Kidney (tissue), 13 donors: ENCODE measurements at regions not wholly inside any gene's neighbourhood (a gene's known extent, or its start where the extent isn't known, plus 50 kb on each side); places are given as distances from the start of the nearest gene placed in this dataset.

Experiments used
- DNase-seq, 5 donors: peaks; one replicate each; pipeline ENCODE4 v3.0.0-alpha.2; 2013 to 2020
- FAIRE-seq: peaks from 2 replicates; lab custom pipeline; 2012; peaks lifted over from hg19 to GRCh38; lab: Jason Lieb, UNC
- H3K27ac ChIP-seq, 2 donors: one replicate each; pipeline ENCODE4 v1.7.0; 2013; ENCODE audit warnings: low read depth in 2 of 2, low read length in 2 of 2, inconsistent platforms in 1 of 2
- H3K27me3 ChIP-seq: one replicate; pipeline ENCODE4 v1.7.1; 2013; ENCODE audit warnings: low read length, inconsistent platforms; ENCODE audit not compliant: control insufficient read depth, insufficient read depth
- H3K36me3 ChIP-seq, 3 donors: one replicate each; pipeline versions ENCODE4 v1.7.0 to v1.7.1; 2013; ENCODE audit warnings: low read length in 3 of 3, control low read depth in 1 of 3, inconsistent platforms in 1 of 3; ENCODE audit not compliant: insufficient read depth in 3 of 3, control insufficient read depth in 2 of 3
- H3K4me1 ChIP-seq, 3 donors: one replicate each; pipeline versions ENCODE4 v1.7.0 to v1.7.1; 2013; ENCODE audit warnings: low read length in 3 of 3, inconsistent platforms in 1 of 3, low read depth in 1 of 3; ENCODE audit not compliant: control insufficient read depth in 2 of 3, insufficient read depth in 2 of 3
- H3K4me3 ChIP-seq, 3 donors: one replicate each; pipeline versions ENCODE4 v1.7.0 to v1.8.1; 2013; ENCODE audit warnings: low read length in 3 of 3, control low read depth in 1 of 3, inconsistent platforms in 1 of 3
- H3K9ac ChIP-seq, 3 donors: one replicate each; pipeline versions ENCODE4 v1.7.0 to v1.7.1; 2013; ENCODE audit warnings: low read length in 3 of 3, control low read depth in 1 of 3, inconsistent platforms in 1 of 3
- H3K9me3 ChIP-seq, 3 donors: one replicate each; pipeline versions ENCODE4 v1.7.0 to v1.7.1; 2013; ENCODE audit warnings: low read length in 3 of 3, control low read depth in 1 of 3, inconsistent platforms in 1 of 3; ENCODE audit not compliant: control insufficient read depth in 2 of 3, insufficient read depth in 1 of 3
- intact Hi-C: fragments of 100-400 bp; cut with DNase I; formaldehyde crosslinking; loops from one replicate; pipeline ENCODE4 v1.11.1; 2022
- TF ChIP-seq, protein P1 (sequence below): IDR thresholded peaks from 3 replicates; pipeline ENCODE4 v1.5.1; 2012; ENCODE audit warnings: mild to moderate bottlenecking, moderate library complexity, borderline replicate concordance; ENCODE audit not compliant: insufficient read depth; ENCODE audit errors: extremely low read depth
- donor health status: control.
- donor health status: control.
- donor health status: control.
- donor health status: control.
- donor health status: control.
- donor health status: DM: yes; HTN: yes; CAD: no.
- donor health status: Normal renal cell carcinoma (clear cell type).

DNA sequence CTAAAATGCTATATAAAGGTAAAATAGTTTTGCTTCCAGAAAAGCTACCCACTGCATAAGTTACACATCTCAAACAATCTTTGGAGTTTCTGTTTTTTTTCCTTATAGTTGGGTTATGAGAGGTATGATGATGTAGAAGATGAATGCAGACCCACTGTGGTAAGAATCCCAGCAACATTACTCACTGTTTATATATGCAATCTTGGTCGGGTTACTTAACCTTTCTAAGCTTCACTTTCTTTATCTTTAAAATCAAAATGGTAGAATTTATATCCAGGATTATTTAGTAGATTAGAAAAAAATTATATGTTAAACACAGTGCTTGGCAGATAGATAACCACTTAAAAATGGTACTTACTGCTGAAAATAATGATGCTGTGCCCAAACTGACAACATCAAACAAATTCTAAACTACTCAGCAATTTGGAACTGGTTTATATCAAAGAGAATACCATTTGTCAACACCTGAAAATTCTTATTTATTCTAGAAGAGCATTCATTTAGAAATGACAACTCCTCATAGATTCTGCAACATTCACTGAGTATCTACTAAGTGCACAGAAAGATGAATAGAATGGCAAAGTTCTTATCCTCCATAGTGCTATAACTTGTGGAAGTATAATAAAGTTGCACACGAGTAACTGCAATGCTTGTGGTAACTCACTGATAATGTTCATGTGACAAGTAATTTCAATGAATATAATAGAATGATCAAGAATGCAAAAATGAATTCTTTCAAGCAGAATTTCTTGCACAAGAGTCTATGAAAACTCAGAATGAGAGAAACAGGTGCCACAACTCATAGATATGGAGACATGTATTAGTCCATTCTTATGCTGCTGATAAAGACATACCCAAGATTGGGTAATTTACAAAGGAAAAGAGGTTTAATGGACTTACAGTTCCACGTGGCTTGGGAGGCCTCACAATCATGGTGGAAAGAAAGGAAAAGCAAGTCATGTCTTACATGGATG lies 129.0 kb upstream of the SLC7A14 start:
- Histone ChIP-seq H3K27me3 (no peaks in the 10 kb centered on the region), H3K9ac (no peak overlapping the region), H3K9me3 (peaks cover 0 to 4% (median 0%) of the 10 kb centered on the region in 3 donors), H3K4me3 (no peak overlapping the region), H3K27ac (no peak overlapping the region), H3K36me3 (no peaks in the 10 kb centered on the region), H3K4me1 (no peaks in the 10 kb centered on the region)
- FAIRE-seq = no peak
- TF ChIP-seq, protein P1, sequence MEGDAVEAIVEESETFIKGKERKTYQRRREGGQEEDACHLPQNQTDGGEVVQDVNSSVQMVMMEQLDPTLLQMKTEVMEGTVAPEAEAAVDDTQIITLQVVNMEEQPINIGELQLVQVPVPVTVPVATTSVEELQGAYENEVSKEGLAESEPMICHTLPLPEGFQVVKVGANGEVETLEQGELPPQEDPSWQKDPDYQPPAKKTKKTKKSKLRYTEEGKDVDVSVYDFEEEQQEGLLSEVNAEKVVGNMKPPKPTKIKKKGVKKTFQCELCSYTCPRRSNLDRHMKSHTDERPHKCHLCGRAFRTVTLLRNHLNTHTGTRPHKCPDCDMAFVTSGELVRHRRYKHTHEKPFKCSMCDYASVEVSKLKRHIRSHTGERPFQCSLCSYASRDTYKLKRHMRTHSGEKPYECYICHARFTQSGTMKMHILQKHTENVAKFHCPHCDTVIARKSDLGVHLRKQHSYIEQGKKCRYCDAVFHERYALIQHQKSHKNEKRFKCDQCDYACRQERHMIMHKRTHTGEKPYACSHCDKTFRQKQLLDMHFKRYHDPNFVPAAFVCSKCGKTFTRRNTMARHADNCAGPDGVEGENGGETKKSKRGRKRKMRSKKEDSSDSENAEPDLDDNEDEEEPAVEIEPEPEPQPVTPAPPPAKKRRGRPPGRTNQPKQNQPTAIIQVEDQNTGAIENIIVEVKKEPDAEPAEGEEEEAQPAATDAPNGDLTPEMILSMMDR = no peak
- intact Hi-C loops = no loop called here
- no peak for DNase-seq

DNA sequence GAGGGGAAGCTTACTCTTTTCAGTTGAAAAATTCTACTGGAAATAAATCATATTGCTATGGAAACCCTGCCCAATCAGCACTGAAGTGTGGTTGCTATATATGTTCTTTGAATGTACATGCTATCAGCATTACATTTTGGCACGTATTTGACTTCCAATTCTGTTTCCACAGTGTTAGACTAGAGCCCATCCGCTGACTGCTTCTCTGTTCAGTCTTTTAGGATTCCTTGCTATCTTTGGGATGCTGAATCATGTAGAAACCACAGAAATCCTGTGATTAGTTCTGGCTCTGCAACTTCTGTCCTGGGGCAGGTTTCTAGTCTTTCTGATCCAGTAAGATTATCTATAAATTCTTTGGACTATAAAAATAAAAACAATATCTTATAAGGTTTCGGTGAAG lies 128.2 kb upstream of the SLC7A14 start:
- TF ChIP-seq, protein P1 = no peak
- Histone ChIP-seq H3K4me1 (no peaks in the 10 kb centered on the region), H3K27ac (no peak overlapping the region), H3K36me3 (no peaks in the 10 kb centered on the region), H3K9me3 (peaks cover 1 to 9% (median 2%) of the 10 kb centered on the region in 3 donors), H3K27me3 (no peaks in the 10 kb centered on the region), H3K4me3 (no peak overlapping the region), H3K9ac (no peak overlapping the region)
- DNase-seq (no peak), FAIRE-seq (no peak)
- intact Hi-C loops = no loop called here

DNA sequence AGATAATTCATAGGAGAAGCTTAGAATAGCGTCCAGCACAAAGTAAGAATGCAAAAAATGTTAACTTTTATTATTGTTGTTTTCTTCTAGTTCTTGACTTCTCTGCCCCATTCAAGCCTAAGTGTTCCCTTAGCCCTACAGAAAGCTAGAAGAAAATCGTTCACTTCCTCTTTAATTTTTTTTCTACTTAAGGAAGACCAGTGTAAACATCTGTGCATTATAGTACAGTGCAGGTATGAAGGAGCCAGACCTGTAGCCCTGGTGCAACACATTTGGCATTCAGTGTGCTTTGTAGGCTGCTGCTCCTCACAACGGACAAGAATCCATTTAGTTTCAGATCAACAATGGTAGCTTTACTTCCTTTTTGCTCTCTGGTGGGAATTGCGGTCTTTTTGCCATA lies 127.8 kb upstream of the SLC7A14 start:
- intact Hi-C loops = no loop called here
- H3K27me3 ChIP-seq = no peaks in the 10 kb centered on the region
- no peak overlapping the region for H3K4me3 ChIP-seq
- TF ChIP-seq, protein P1 = no peak
- FAIRE-seq = no peak
- no peak overlapping the region for H3K27ac ChIP-seq
- DNase-seq = no peak
- H3K9me3 ChIP-seq = peaks cover 1 to 9% (median 2%) of the 10 kb centered on the region in 3 donors
- H3K36me3 ChIP-seq = no peaks in the 10 kb centered on the region
- no peaks in the 10 kb centered on the region for H3K4me1 ChIP-seq
- no peak overlapping the region for H3K9ac ChIP-seq
